ENCODE measurements at regions not wholly inside any gene's neighbourhood (a gene's known extent, or its start where the extent isn't known, plus 50 kb on each side); places are given as distances from the start of the nearest gene placed in this dataset.

GRCh38 chr4:116539744-116540143 lies 545.6 kb downstream of the TRAM1L1 start:
- TF ChIP-seq POLR2A (IDR thresholded peaks at IDR 0.05) (no peak), POLR2AphosphoS5 (IDR thresholded peaks at IDR 0.05; ENCODE audit: insufficient read depth in 1 of 2, low read depth in 1 of 2) (no peak)
- TF ChIP-seq, protein P1, sequence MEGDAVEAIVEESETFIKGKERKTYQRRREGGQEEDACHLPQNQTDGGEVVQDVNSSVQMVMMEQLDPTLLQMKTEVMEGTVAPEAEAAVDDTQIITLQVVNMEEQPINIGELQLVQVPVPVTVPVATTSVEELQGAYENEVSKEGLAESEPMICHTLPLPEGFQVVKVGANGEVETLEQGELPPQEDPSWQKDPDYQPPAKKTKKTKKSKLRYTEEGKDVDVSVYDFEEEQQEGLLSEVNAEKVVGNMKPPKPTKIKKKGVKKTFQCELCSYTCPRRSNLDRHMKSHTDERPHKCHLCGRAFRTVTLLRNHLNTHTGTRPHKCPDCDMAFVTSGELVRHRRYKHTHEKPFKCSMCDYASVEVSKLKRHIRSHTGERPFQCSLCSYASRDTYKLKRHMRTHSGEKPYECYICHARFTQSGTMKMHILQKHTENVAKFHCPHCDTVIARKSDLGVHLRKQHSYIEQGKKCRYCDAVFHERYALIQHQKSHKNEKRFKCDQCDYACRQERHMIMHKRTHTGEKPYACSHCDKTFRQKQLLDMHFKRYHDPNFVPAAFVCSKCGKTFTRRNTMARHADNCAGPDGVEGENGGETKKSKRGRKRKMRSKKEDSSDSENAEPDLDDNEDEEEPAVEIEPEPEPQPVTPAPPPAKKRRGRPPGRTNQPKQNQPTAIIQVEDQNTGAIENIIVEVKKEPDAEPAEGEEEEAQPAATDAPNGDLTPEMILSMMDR (IDR thresholded peaks at IDR 0.05): no peak

All from vagina (tissue), 2 donors.